ENCODE measurements at regions not wholly inside any gene's neighbourhood (a gene's known extent, or its start where the extent isn't known, plus 50 kb on each side); places are given as distances from the start of the nearest gene placed in this dataset.
"Not testable (repeated sequence)": the region's sequence is repeated elsewhere in the genome, so short reads cannot be mapped to it uniquely, and the experiment has no call there.

- H3K9me3 Mint-ChIP-seq = no peaks in the 10 kb centered on the region
Measured at GRCh38 chr14:88967299-88967698, 142.8 kb downstream of the TTC8 start.

GRCh38 chr14:88975043-88975830 is 150.8 kb downstream of the TTC8 start:
- Mint-ChIP-seq H3K9me3 (peaks cover 8% of the 10 kb centered on the region), H3K36me3 (no peaks in the 10 kb centered on the region), H3K27ac (no peak overlapping the region), H3K27me3 (peaks cover 25% of the 10 kb centered on the region), H3K4me3 (no peak overlapping the region), H3K4me1 (ENCODE audit: unreplicated experiment) (no peaks in the 10 kb centered on the region)
- DNase-seq (ENCODE audit: extremely low spot score, unreplicated experiment) = no peak
- no peak for TF ChIP-seq CTCF (conservative IDR thresholded peaks at IDR 0.05)

More at GRCh38 chr14:88967299-88967698, 142.8 kb downstream of the TTC8 start:
- TF ChIP-seq CTCF (conservative IDR thresholded peaks at IDR 0.05) = no peak
- H3K27me3 Mint-ChIP-seq = peaks cover 12% of the 10 kb centered on the region
- no peaks in the 10 kb centered on the region for H3K4me1 Mint-ChIP-seq (ENCODE audit: unreplicated experiment)
- no peaks in the 10 kb centered on the region for H3K36me3 Mint-ChIP-seq
- no peak overlapping the region for H3K27ac Mint-ChIP-seq
- no peak overlapping the region for H3K4me3 Mint-ChIP-seq
- DNase-seq (ENCODE audit: extremely low spot score, unreplicated experiment) = no peak

GRCh38 chr14:88975926-88976325 is 151.5 kb downstream of the TTC8 start:
- Mint-ChIP-seq H3K36me3 (no peaks in the 10 kb centered on the region), H3K4me1 (ENCODE audit: unreplicated experiment) (no peaks in the 10 kb centered on the region), H3K27ac (no peak overlapping the region), H3K9me3 (peaks cover 8% of the 10 kb centered on the region), H3K27me3 (peaks cover 22% of the 10 kb centered on the region), H3K4me3 (no peak overlapping the region)
- no peak for TF ChIP-seq CTCF (conservative IDR thresholded peaks at IDR 0.05)
- no peak for DNase-seq (ENCODE audit: extremely low spot score, unreplicated experiment)

GRCh38 chr14:88980907-88981306 is 156.5 kb downstream of the TTC8 start:
- H3K27ac Mint-ChIP-seq; H3K4me1 Mint-ChIP-seq (ENCODE audit: unreplicated experiment); H3K9me3 Mint-ChIP-seq; DNase-seq (ENCODE audit: extremely low spot score, unreplicated experiment); H3K36me3 Mint-ChIP-seq; H3K4me3 Mint-ChIP-seq: not testable (repeated sequence)
- peaks cover 25% of the 10 kb centered on the region for H3K27me3 Mint-ChIP-seq

- H3K9me3 Mint-ChIP-seq = peaks cover 8% of the 10 kb centered on the region
- no peaks in the 10 kb centered on the region for H3K36me3 Mint-ChIP-seq
- TF ChIP-seq CTCF (conservative IDR thresholded peaks at IDR 0.05) = no peak
- H3K27me3 Mint-ChIP-seq = peaks cover 25% of the 10 kb centered on the region
- no peak for DNase-seq (ENCODE audit: extremely low spot score, unreplicated experiment)
- no peak overlapping the region for H3K4me3 Mint-ChIP-seq
- H3K27ac Mint-ChIP-seq = no peak overlapping the region
- H3K4me1 Mint-ChIP-seq (ENCODE audit: unreplicated experiment) = no peaks in the 10 kb centered on the region
Measured at GRCh38 chr14:88981948-88982347, 157.5 kb downstream of the TTC8 start.

GRCh38 chr14:88983755-88984154 is 159.3 kb downstream of the TTC8 start:
- H3K27ac Mint-ChIP-seq = no peak overlapping the region
- TF ChIP-seq CTCF (conservative IDR thresholded peaks at IDR 0.05) = no peak
- no peak overlapping the region for H3K4me3 Mint-ChIP-seq
- no peaks in the 10 kb centered on the region for H3K9me3 Mint-ChIP-seq
- H3K27me3 Mint-ChIP-seq = peaks cover 17% of the 10 kb centered on the region
- H3K36me3 Mint-ChIP-seq = no peaks in the 10 kb centered on the region
- no peak for DNase-seq (ENCODE audit: extremely low spot score, unreplicated experiment)
- H3K4me1 Mint-ChIP-seq (ENCODE audit: unreplicated experiment) = no peaks in the 10 kb centered on the region

Data from type B pancreatic cell (in vitro differentiated cells).